ENCODE measurements at regions not wholly inside any gene's neighbourhood (a gene's known extent, or its start where the extent isn't known, plus 50 kb on each side); places are given as distances from the start of the nearest gene placed in this dataset.

DNA sequence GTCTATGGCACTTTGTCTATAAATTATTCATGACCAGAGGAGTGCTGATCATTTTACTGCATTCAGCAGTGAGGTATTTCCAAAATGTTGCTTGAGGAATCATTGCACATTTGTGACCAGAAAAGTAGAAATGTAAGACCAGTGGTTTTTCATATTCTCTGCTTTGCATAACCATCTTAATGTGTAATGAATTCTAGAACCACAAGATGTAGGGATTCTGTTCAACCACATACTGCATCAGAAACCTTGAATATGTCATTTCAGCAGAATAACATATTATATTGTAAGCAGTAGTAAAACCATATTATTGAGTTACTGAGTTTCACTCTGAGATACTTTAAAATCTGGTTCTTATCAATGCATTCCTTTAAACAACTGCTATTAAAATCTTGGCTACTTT is 1243.4 kb downstream of the MAT2B start:
- Histone ChIP-seq H3K9me3 (ENCODE audit: control extremely low read depth in 1 of 3, control insufficient read depth in 2 of 3, insufficient read depth in 1 of 3, low read length in 2 of 3) (no peaks in the 10 kb centered on the region), H4K20me1 (ENCODE audit: control insufficient read depth, insufficient read depth, low read length, poor library complexity, severe bottlenecking) (no peaks in the 10 kb centered on the region), H3K4me1 (ENCODE audit: control insufficient read depth in 2 of 2, insufficient read depth in 2 of 2, low read length in 2 of 2) (no peaks in the 10 kb centered on the region), H3K4me2 (replicated peaks; ENCODE audit: low read depth, low read length, poor library complexity, severe bottlenecking) (no peak overlapping the region), H3K27me3 (replicated peaks in 1 of 4; ENCODE audit: control extremely low read depth in 1 of 4, control insufficient read depth in 3 of 4, insufficient read depth in 4 of 4, low read length in 3 of 4) (no peaks in the 10 kb centered on the region), H3K4me3 (ENCODE audit: control extremely low read depth in 1 of 5, extremely low read depth in 1 of 5, insufficient read depth in 1 of 5, low read depth in 2 of 5, low read length in 4 of 5) (no peak overlapping the region), H3K79me2 (ENCODE audit: control insufficient read depth, insufficient read depth, low read length) (no peaks in the 10 kb centered on the region), H3K27ac (ENCODE audit: low read length in 2 of 2) (no peak overlapping the region), H3K9ac (ENCODE audit: low read length) (no peak overlapping the region), H3K36me3 (replicated peaks in 1 of 2; ENCODE audit: control extremely low read depth in 1 of 2, control insufficient read depth in 1 of 2, extremely low read depth in 1 of 2, insufficient read depth in 2 of 2, low read length in 1 of 2) (no peaks in the 10 kb centered on the region), H2AFZ (ENCODE audit: insufficient read depth, low read depth, low read length, poor library complexity, severe bottlenecking) (no peak overlapping the region)
- Mint-ChIP-seq H3K9me3 (ENCODE audit: insufficient read depth) (no peaks in the 10 kb centered on the region), H3K27ac (no peak overlapping the region), H3K27me3 (no peaks in the 10 kb centered on the region), H3K4me1 (no peaks in the 10 kb centered on the region), H3K4me3 (no peak overlapping the region)
- intact Hi-C loops (cut with micrococcal nuclease), result no loop called here
- ChIA-PET CTCF (no interaction called here), POLR2A (no interaction called here)
- TF ChIP-seq, protein P1, sequence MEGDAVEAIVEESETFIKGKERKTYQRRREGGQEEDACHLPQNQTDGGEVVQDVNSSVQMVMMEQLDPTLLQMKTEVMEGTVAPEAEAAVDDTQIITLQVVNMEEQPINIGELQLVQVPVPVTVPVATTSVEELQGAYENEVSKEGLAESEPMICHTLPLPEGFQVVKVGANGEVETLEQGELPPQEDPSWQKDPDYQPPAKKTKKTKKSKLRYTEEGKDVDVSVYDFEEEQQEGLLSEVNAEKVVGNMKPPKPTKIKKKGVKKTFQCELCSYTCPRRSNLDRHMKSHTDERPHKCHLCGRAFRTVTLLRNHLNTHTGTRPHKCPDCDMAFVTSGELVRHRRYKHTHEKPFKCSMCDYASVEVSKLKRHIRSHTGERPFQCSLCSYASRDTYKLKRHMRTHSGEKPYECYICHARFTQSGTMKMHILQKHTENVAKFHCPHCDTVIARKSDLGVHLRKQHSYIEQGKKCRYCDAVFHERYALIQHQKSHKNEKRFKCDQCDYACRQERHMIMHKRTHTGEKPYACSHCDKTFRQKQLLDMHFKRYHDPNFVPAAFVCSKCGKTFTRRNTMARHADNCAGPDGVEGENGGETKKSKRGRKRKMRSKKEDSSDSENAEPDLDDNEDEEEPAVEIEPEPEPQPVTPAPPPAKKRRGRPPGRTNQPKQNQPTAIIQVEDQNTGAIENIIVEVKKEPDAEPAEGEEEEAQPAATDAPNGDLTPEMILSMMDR (IDR thresholded peaks at IDR 0.05), result no peak
- no peak for TF ChIP-seq EZH2 (IDR thresholded peaks at IDR 0.05; ENCODE audit: borderline replicate concordance, insufficient read depth, low read depth, low read length, poor library complexity, severe bottlenecking)
- DNase-seq, result no peak
- no peak for ATAC-seq (ENCODE audit: low read depth)

DNA sequence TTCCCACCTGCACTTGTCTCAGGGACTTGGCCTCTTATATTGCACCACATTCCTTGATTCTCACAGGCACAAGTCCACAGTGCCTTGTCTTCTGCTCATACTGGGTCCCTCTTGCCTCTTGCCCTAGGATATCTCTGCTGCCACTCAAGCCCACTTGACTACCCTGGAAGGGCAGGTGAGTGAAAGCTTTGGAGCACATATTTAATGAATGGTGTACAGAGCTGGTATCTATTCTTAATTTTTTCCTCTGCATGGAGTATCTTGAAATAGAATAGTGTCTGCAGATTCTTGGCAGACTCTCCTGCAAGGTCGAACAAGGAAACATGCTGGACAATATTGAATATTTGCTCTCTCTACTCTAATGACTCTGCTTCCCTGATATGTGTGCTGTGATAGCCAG is 1248.0 kb downstream of the MAT2B start:
- ChIA-PET CTCF (no interaction called here), POLR2A (no interaction called here)
- Histone ChIP-seq H3K4me2 (replicated peaks; ENCODE audit: low read depth, low read length, poor library complexity, severe bottlenecking) (no peak overlapping the region), H3K9ac (ENCODE audit: low read length) (no peak overlapping the region), H3K4me1 (ENCODE audit: control insufficient read depth in 2 of 2, insufficient read depth in 2 of 2, low read length in 2 of 2) (no peaks in the 10 kb centered on the region), H3K27me3 (replicated peaks in 1 of 4; ENCODE audit: control extremely low read depth in 1 of 4, control insufficient read depth in 3 of 4, insufficient read depth in 4 of 4, low read length in 3 of 4) (no peaks in the 10 kb centered on the region), H3K79me2 (ENCODE audit: control insufficient read depth, insufficient read depth, low read length) (no peaks in the 10 kb centered on the region), H3K36me3 (replicated peaks in 1 of 2; ENCODE audit: control extremely low read depth in 1 of 2, control insufficient read depth in 1 of 2, extremely low read depth in 1 of 2, insufficient read depth in 2 of 2, low read length in 1 of 2) (no peaks in the 10 kb centered on the region), H2AFZ (ENCODE audit: insufficient read depth, low read depth, low read length, poor library complexity, severe bottlenecking) (no peak overlapping the region), H3K4me3 (ENCODE audit: control extremely low read depth in 1 of 5, extremely low read depth in 1 of 5, insufficient read depth in 1 of 5, low read depth in 2 of 5, low read length in 4 of 5) (no peak overlapping the region), H4K20me1 (ENCODE audit: control insufficient read depth, insufficient read depth, low read length, poor library complexity, severe bottlenecking) (no peaks in the 10 kb centered on the region), H3K27ac (ENCODE audit: low read length in 2 of 2) (no peak overlapping the region), H3K9me3 (ENCODE audit: control extremely low read depth in 1 of 3, control insufficient read depth in 2 of 3, insufficient read depth in 1 of 3, low read length in 2 of 3) (no peaks in the 10 kb centered on the region)
- TF ChIP-seq, protein P1 (IDR thresholded peaks at IDR 0.05), result no peak
- TF ChIP-seq EZH2 (IDR thresholded peaks at IDR 0.05; ENCODE audit: borderline replicate concordance, insufficient read depth, low read depth, low read length, poor library complexity, severe bottlenecking), result no peak
- ATAC-seq (ENCODE audit: low read depth) (no peak), DNase-seq (no peak)
- H3K27ac Mint-ChIP-seq, result no peak overlapping the region
- intact Hi-C loops (cut with micrococcal nuclease), result no loop called here
- no peak overlapping the region for H3K4me3 Mint-ChIP-seq
- H3K4me1 Mint-ChIP-seq, result no peaks in the 10 kb centered on the region
- WGBS (ENCODE audit: insufficient coverage), result 60% methylated on average over 1 of the region's 1 CpG
- H3K27me3 Mint-ChIP-seq, result no peaks in the 10 kb centered on the region
- no peaks in the 10 kb centered on the region for H3K9me3 Mint-ChIP-seq (ENCODE audit: insufficient read depth)
